HG02623 (cell line): ENCODE measurements at regions not wholly inside any gene's neighbourhood (a gene's known extent, or its start where the extent isn't known, plus 50 kb on each side); places are given as distances from the start of the nearest gene placed in this dataset.
"Not testable (repeated sequence)": the region's sequence is repeated elsewhere in the genome, so short reads cannot be mapped to it uniquely, and the experiment has no call there.

ENCODE experiments used
- ATAC-seq: cut with Tn5 transposase; IDR thresholded peaks from one replicate; pipeline ENCODE4 v1.9.1; 2021; ENCODE audit warnings: moderate library complexity; ENCODE audit not compliant: unreplicated experiment

- ATAC-seq, result no peak
Measured at GRCh38 chr18:30469091-30469490, 573.5 kb downstream of the DSC3 start.

GRCh38 chr18:30465096-30465495 is 577.4 kb downstream of the DSC3 start:
- ATAC-seq, result no peak

GRCh38 chr18:30457156-30457555 is 585.4 kb downstream of the DSC3 start:
- no peak for ATAC-seq

- no peak for ATAC-seq
Measured at GRCh38 chr18:30455741-30456140, 586.8 kb downstream of the DSC3 start.

GRCh38 chr18:30454920-30455319 is 587.6 kb downstream of the DSC3 start:
- no peak for ATAC-seq

GRCh38 chr18:30451981-30452380 is 590.6 kb downstream of the DSC3 start:
- no peak for ATAC-seq

- no peak for ATAC-seq
Measured at GRCh38 chr18:30450927-30451326, 591.6 kb downstream of the DSC3 start.

GRCh38 chr18:30446605-30447004 is 595.9 kb downstream of the DSC3 start:
- no peak for ATAC-seq

GRCh38 chr18:30444544-30444943 is 598.0 kb downstream of the DSC3 start:
- no peak for ATAC-seq

GRCh38 chr18:30440351-30440750 is 602.2 kb downstream of the DSC3 start:
- no peak for ATAC-seq

GRCh38 chr18:30439174-30439573 is 603.4 kb downstream of the DSC3 start:
- ATAC-seq, result no peak

GRCh38 chr18:30432349-30432748 is 610.2 kb downstream of the DSC3 start:
- ATAC-seq, result no peak

- not testable (repeated sequence) for ATAC-seq
Measured at GRCh38 chr18:30419399-30419798, 623.1 kb downstream of the DSC3 start.

GRCh38 chr18:30415903-30416302 is 626.6 kb downstream of the DSC3 start:
- no peak for ATAC-seq

- no peak for ATAC-seq
Measured at GRCh38 chr18:30409120-30409519, 633.4 kb downstream of the DSC3 start.

- ATAC-seq, result no peak
Measured at GRCh38 chr18:30406728-30407127, 635.8 kb downstream of the DSC3 start.

GRCh38 chr18:30405038-30405437 is 637.5 kb downstream of the DSC3 start:
- ATAC-seq, result no peak

- ATAC-seq, result no peak
Measured at GRCh38 chr18:30404422-30404821, 638.1 kb downstream of the DSC3 start.

GRCh38 chr18:30403278-30403677 is 639.3 kb downstream of the DSC3 start:
- no peak for ATAC-seq

GRCh38 chr18:30387401-30387800 is 655.1 kb downstream of the DSC3 start:
- ATAC-seq, result no peak

GRCh38 chr18:30386624-30387023 is 655.9 kb downstream of the DSC3 start:
- no peak for ATAC-seq

GRCh38 chr18:30385684-30386083 is 656.9 kb downstream of the DSC3 start:
- no peak for ATAC-seq

- ATAC-seq, result no peak
Measured at GRCh38 chr18:30381826-30382225, 660.7 kb downstream of the DSC3 start.

GRCh38 chr18:30378097-30378496 is 664.4 kb downstream of the DSC3 start:
- ATAC-seq, result no peak
